A673 (cell line): ENCODE measurements at regions not wholly inside any gene's neighbourhood (a gene's known extent, or its start where the extent isn't known, plus 50 kb on each side); places are given as distances from the start of the nearest gene placed in this dataset.

Experiments
- EZH2 ChIP-seq: fragments of 200-600 bp; sonication (generic); IDR thresholded peaks from 2 replicates; pipeline ENCODE4 v1.6.1; 2017; ENCODE audit warnings: borderline replicate concordance, low read depth, mild to moderate bottlenecking, mixed read lengths, antibody characterized with exemption, low read length; ENCODE audit not compliant: poor library complexity, severe bottlenecking
- TF ChIP-seq, protein P1 (sequence below): fragments of 300-800, 200-600 bp; sonication (generic); conservative IDR thresholded peaks from 2 replicates; pipeline ENCODE4 v1.5.1; 2017; ENCODE audit warnings: low read depth, mild to moderate bottlenecking, antibody characterized with exemption, low read length, moderate library complexity, mixed read lengths

DNA sequence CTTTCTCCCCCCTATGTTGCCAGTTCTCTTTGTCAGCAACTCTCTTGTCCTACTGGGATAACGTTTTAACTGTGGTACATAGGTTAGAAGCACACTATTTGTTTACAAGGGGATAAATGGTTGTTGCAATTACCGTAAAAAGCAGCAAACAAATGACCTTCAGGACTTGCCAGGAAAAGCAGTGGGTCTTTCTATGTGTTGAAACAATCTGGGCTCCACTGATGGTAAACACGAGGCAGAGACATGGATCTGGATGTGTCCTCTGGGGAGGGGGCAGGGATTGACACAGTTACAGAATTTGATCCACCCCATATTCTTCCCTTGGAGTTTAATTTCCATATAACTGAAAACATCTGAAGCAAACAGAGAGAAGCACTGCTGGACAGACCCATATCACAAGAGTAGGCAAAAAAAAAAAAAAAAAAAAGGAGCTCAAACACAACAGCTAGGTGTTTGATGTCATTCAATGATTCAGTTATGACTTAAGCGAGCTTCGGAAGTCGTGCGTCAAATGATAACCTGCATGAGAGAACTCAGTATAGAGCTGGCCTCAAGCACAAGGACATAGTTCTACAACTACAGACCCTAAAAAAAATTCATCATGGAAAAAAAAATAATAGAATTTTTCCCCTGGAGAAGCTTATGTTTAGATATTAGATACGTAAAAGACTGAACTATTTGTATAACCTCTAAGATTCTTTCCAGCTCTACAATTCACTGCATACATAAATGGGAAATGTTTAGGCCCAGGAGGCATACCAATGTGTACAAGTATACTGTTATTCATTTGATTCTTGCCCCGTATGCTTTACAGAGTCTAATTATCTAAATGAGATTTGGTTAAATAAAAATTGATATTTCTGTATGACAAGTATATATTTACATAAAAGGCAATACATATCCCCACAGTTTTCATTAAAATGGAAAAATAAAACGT lies 127.7 kb downstream of the ALDH8A1 start:
- TF ChIP-seq EZH2: no peak
- TF ChIP-seq, protein P1, sequence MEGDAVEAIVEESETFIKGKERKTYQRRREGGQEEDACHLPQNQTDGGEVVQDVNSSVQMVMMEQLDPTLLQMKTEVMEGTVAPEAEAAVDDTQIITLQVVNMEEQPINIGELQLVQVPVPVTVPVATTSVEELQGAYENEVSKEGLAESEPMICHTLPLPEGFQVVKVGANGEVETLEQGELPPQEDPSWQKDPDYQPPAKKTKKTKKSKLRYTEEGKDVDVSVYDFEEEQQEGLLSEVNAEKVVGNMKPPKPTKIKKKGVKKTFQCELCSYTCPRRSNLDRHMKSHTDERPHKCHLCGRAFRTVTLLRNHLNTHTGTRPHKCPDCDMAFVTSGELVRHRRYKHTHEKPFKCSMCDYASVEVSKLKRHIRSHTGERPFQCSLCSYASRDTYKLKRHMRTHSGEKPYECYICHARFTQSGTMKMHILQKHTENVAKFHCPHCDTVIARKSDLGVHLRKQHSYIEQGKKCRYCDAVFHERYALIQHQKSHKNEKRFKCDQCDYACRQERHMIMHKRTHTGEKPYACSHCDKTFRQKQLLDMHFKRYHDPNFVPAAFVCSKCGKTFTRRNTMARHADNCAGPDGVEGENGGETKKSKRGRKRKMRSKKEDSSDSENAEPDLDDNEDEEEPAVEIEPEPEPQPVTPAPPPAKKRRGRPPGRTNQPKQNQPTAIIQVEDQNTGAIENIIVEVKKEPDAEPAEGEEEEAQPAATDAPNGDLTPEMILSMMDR: no peak
